HEK293 (cell line): ENCODE measurements at regions not wholly inside any gene's neighbourhood (a gene's known extent, or its start where the extent isn't known, plus 50 kb on each side); places are given as distances from the start of the nearest gene placed in this dataset.

ENCODE experiments used
- CTCF ChIA-PET: fragments of 350-600 bp; formaldehyde crosslinking; extraction: SDS; loops from one replicate; lab custom pipeline; 2021; ENCODE audit warnings: antibody characterized with exemption; lab: Yijun Ruan, JAX
- POLR2A ChIA-PET: fragments of 300-600 bp; formaldehyde crosslinking; extraction: SDS; loops from one replicate; lab custom pipeline; 2020; ENCODE audit warnings: antibody characterized with exemption, inconsistent platforms; lab: Yijun Ruan, JAX
- H3K27ac ChIP-seq: fragments of 200-500 bp; sonication (Bioruptor generic); 2 replicates; pipeline ENCODE4 v1.5.1; 2014; ENCODE audit warnings: low read depth, low read length, control low read depth, inconsistent platforms; ENCODE audit errors: extremely low read depth
- H3K36me3 ChIP-seq, 2 experiments: fragments of 200-500 bp in 1 of 2; sonication (Bioruptor generic) in 1 of 2; 1 replicate in 1 of 2; 2 replicates in 1 of 2; pipeline ENCODE4 v1.5.1; 2014 to 2017; ENCODE audit warnings: inconsistent platforms in 2 of 2, low read length in 2 of 2; ENCODE audit not compliant: control insufficient read depth in 2 of 2, insufficient read depth in 1 of 2
- H3K4me1 ChIP-seq: fragments of 200-500 bp; sonication (Bioruptor generic); 2 replicates; pipeline ENCODE4 v1.5.1; 2014; ENCODE audit warnings: mild to moderate bottlenecking, low read length, inconsistent platforms; ENCODE audit not compliant: control insufficient read depth, insufficient read depth
- H3K4me3 ChIP-seq: 2 replicates; pipeline ENCODE4 v1.5.1; 2011; ENCODE audit warnings: low read depth, mild to moderate bottlenecking, control low read depth, low read length, moderate library complexity
- H3K9me3 ChIP-seq: fragments of 200-500 bp; sonication (Bioruptor generic); 2 replicates; pipeline ENCODE4 v1.5.1; 2014; ENCODE audit warnings: low read depth, low read length, inconsistent platforms; ENCODE audit not compliant: control insufficient read depth, insufficient read depth
- BCL11B ChIP-seq: fragments of 450-650 bp; formaldehyde crosslinking; IDR thresholded peaks from 2 replicates; pipeline ENCODE4 v1.5.1; 2016; ENCODE audit warnings: low read depth, missing biosample characterization, missing genetic modification characterization
- GLI2 ChIP-seq: fragments of 450-650 bp; formaldehyde crosslinking; IDR thresholded peaks from 2 replicates; pipeline ENCODE4; 2017; ENCODE audit warnings: missing biosample characterization, missing genetic modification characterization, low read depth, borderline replicate concordance
- ZBTB20 ChIP-seq: fragments of 450-650 bp; formaldehyde crosslinking; IDR thresholded peaks from 2 replicates; pipeline ENCODE4 v1.5.1; 2016; ENCODE audit warnings: missing biosample characterization, missing genetic modification characterization
- ZBTB8A ChIP-seq: fragments of 450-650 bp; formaldehyde crosslinking; IDR thresholded peaks from 2 replicates; pipeline ENCODE4 v1.5.1; 2016; ENCODE audit warnings: missing biosample characterization, missing genetic modification characterization
- ZEB2 ChIP-seq: fragments of 450-650 bp; formaldehyde crosslinking; IDR thresholded peaks from 2 replicates; pipeline ENCODE4 v1.5.1; 2016; ENCODE audit warnings: missing biosample characterization, missing genetic modification characterization
- ZNF121 ChIP-seq: fragments of 450-650 bp; formaldehyde crosslinking; IDR thresholded peaks from 2 replicates; pipeline ENCODE4 v1.5.1; 2016; ENCODE audit warnings: missing biosample characterization, missing genetic modification characterization
- ZNF155 ChIP-seq: fragments of 450-650 bp; formaldehyde crosslinking; IDR thresholded peaks from 2 replicates; pipeline ENCODE4 v1.5.1; 2016; ENCODE audit warnings: missing biosample characterization, missing genetic modification characterization
- ZNF221 ChIP-seq: fragments of 450-650 bp; formaldehyde crosslinking; IDR thresholded peaks from 2 replicates; pipeline ENCODE4 v1.5.1; 2017; ENCODE audit warnings: missing biosample characterization, missing genetic modification characterization, borderline replicate concordance
- ZNF223 ChIP-seq: fragments of 450-650 bp; formaldehyde crosslinking; IDR thresholded peaks from 2 replicates; pipeline ENCODE4 v1.5.1; 2016; ENCODE audit warnings: missing biosample characterization, missing genetic modification characterization
- ZNF302 ChIP-seq: fragments of 450-650 bp; formaldehyde crosslinking; IDR thresholded peaks from 2 replicates; pipeline ENCODE4 v1.5.1; 2016; ENCODE audit warnings: missing biosample characterization, missing genetic modification characterization, low read depth
- ZNF335 ChIP-seq: fragments of 450-650 bp; formaldehyde crosslinking; conservative IDR thresholded peaks from 2 replicates; pipeline ENCODE4 v1.5.1; 2016; ENCODE audit warnings: missing biosample characterization, missing genetic modification characterization
- ZNF37A ChIP-seq: fragments of 450-650 bp; IDR thresholded peaks from 2 replicates; pipeline ENCODE4 v1.5.1; 2018; ENCODE audit warnings: missing biosample characterization, missing genetic modification characterization
- ZNF473 ChIP-seq: fragments of 450-650 bp; formaldehyde crosslinking; IDR thresholded peaks from 2 replicates; pipeline ENCODE4 v1.5.1; 2017; ENCODE audit warnings: missing biosample characterization, missing genetic modification characterization
- ZNF529 ChIP-seq: fragments of 450-650 bp; formaldehyde crosslinking; IDR thresholded peaks from 2 replicates; pipeline ENCODE4 v1.5.1; 2017; ENCODE audit warnings: missing genetic modification characterization, missing biosample characterization; ENCODE audit not compliant: insufficient replicate concordance
- ZNF549 ChIP-seq: fragments of 450-650 bp; IDR thresholded peaks from 2 replicates; pipeline ENCODE4 v1.5.1; 2018; ENCODE audit warnings: missing biosample characterization, missing genetic modification characterization, mild to moderate bottlenecking, inconsistent platforms, moderate library complexity
- ZNF558 ChIP-seq: fragments of 450-650 bp; formaldehyde crosslinking; IDR thresholded peaks from 2 replicates; pipeline ENCODE4 v1.5.1; 2016; ENCODE audit warnings: missing biosample characterization, missing genetic modification characterization
- ZNF585B ChIP-seq: fragments of 450-650 bp; formaldehyde crosslinking; IDR thresholded peaks from 2 replicates; pipeline ENCODE4 v1.5.1; 2016; ENCODE audit warnings: missing biosample characterization, missing genetic modification characterization
- ZNF76 ChIP-seq: fragments of 450-650 bp; formaldehyde crosslinking; IDR thresholded peaks from 2 replicates; pipeline ENCODE4; 2016; ENCODE audit warnings: low read depth, missing biosample characterization, missing genetic modification characterization, borderline replicate concordance
- ZNF776 ChIP-seq: fragments of 450-650 bp; formaldehyde crosslinking; IDR thresholded peaks from 2 replicates; pipeline ENCODE4 v1.5.0; 2017; ENCODE audit warnings: missing biosample characterization, missing genetic modification characterization, borderline replicate concordance
- ZSCAN16 ChIP-seq: fragments of 450-650 bp; formaldehyde crosslinking; IDR thresholded peaks from 2 replicates; pipeline ENCODE4 v1.5.1; 2016; ENCODE audit warnings: missing biosample characterization, missing genetic modification characterization
- TF ChIP-seq, protein P1 (sequence below): fragments of 450-650 bp; formaldehyde crosslinking; IDR thresholded peaks from 2 replicates; pipeline ENCODE4 v1.5.1; 2016; ENCODE audit warnings: missing biosample characterization, missing genetic modification characterization
- TF ChIP-seq, protein P2 (sequence below): fragments of 450-650 bp; formaldehyde crosslinking; conservative IDR thresholded peaks from 2 replicates; pipeline ENCODE4 v1.5.1; 2016; ENCODE audit warnings: low read depth, missing biosample characterization, missing genetic modification characterization
- TF ChIP-seq, protein P3 (sequence below): fragments of 450-650 bp; formaldehyde crosslinking; optimal IDR thresholded peaks from 2 replicates; pipeline ENCODE3; 2016; ENCODE audit warnings: missing biosample characterization, mild to moderate bottlenecking, missing genetic modification characterization
- TF ChIP-seq, protein P4 (sequence below): fragments of 450-650 bp; formaldehyde crosslinking; IDR thresholded peaks from 2 replicates; pipeline ENCODE4 v1.5.1; 2016; ENCODE audit warnings: missing biosample characterization, missing genetic modification characterization
- TF ChIP-seq, protein P5 (sequence below): fragments of 450-650 bp; formaldehyde crosslinking; IDR thresholded peaks from 2 replicates; pipeline ENCODE4 v1.5.1; 2017; ENCODE audit warnings: missing biosample characterization, mild to moderate bottlenecking, missing genetic modification characterization, moderate library complexity

DNA sequence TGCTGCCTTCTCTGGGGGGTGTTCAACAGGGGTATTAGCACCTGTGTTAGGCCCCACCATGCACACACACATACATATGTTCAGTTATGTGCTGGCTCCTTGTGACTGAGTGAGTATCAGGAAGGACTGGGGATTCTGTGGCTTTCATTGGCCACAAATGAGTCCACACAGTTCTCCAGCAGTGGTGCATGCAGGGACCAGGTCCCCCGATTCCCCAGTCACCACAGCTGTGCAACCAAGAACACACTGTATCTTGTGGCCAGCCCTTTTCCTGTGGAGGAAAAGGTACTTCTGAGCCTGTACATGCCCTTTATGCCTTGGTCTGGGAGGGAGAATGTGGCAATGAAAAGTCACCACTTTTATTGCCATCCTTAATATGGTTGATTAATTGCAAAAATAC, 74.9 kb upstream of the KLF7 start:
- Histone ChIP-seq H3K4me3 (no peak overlapping the region), H3K36me3 (no peaks in the 10 kb centered on the region), H3K4me1 (no peaks in the 10 kb centered on the region; the same call in 1 of the 2 replicates), H3K27ac (no peak overlapping the region), H3K9me3 (no peaks in the 10 kb centered on the region)
- ChIA-PET CTCF (interaction anchor here (0.5 to 0.7 kb wide), 2 partner anchors 14 to 102 kb away, joined by 3 read pairs; no protein-coding TSS in a partner anchor), POLR2A (interaction anchor here (0.6 kb wide), 1 partner anchor 1142 kb away, joined by 3 read pairs; no protein-coding TSS in a partner anchor)
- TF ChIP-seq ZNF558 (tag by site-specific recombination) (no peak), ZNF529 (tag by site-specific recombination) (no peak), ZEB2 (tag by site-specific recombination) (no peak), ZNF585B (tag by site-specific recombination) (no peak), ZNF302 (tag by site-specific recombination) (no peak), ZNF335 (tag by site-specific recombination) (no peak), ZSCAN16 (no peak), ZBTB8A (tag by site-specific recombination) (no peak), ZNF37A (tag by site-specific recombination) (no peak), ZNF223 (no peak), ZNF76 (tag by site-specific recombination) (no peak), ZNF221 (tag by site-specific recombination) (no peak), ZBTB20 (tag by site-specific recombination) (no peak), ZNF776 (tag by site-specific recombination) (no peak), GLI2 (tag by site-specific recombination) (no peak)
- TF ChIP-seq, protein P1, sequence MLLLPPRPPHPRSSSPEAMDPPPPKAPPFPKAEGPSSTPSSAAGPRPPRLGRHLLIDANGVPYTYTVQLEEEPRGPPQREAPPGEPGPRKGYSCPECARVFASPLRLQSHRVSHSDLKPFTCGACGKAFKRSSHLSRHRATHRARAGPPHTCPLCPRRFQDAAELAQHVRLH (tag by site-specific recombination), result no peak
- TF ChIP-seq, protein P2, sequence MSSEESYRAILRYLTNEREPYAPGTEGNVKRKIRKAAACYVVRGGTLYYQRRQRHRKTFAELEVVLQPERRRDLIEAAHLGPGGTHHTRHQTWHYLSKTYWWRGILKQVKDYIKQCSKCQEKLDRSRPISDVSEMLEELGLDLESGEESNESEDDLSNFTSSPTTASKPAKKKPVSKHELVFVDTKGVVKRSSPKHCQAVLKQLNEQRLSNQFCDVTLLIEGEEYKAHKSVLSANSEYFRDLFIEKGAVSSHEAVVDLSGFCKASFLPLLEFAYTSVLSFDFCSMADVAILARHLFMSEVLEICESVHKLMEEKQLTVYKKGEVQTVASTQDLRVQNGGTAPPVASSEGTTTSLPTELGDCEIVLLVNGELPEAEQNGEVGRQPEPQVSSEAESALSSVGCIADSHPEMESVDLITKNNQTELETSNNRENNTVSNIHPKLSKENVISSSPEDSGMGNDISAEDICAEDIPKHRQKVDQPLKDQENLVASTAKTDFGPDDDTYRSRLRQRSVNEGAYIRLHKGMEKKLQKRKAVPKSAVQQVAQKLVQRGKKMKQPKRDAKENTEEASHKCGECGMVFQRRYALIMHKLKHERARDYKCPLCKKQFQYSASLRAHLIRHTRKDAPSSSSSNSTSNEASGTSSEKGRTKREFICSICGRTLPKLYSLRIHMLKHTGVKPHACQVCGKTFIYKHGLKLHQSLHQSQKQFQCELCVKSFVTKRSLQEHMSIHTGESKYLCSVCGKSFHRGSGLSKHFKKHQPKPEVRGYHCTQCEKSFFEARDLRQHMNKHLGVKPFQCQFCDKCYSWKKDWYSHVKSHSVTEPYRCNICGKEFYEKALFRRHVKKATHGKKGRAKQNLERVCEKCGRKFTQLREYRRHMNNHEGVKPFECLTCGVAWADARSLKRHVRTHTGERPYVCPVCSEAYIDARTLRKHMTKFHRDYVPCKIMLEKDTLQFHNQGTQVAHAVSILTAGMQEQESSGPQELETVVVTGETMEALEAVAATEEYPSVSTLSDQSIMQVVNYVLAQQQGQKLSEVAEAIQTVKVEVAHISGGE (tag by site-specific recombination), result no peak
- TF ChIP-seq, protein P3, sequence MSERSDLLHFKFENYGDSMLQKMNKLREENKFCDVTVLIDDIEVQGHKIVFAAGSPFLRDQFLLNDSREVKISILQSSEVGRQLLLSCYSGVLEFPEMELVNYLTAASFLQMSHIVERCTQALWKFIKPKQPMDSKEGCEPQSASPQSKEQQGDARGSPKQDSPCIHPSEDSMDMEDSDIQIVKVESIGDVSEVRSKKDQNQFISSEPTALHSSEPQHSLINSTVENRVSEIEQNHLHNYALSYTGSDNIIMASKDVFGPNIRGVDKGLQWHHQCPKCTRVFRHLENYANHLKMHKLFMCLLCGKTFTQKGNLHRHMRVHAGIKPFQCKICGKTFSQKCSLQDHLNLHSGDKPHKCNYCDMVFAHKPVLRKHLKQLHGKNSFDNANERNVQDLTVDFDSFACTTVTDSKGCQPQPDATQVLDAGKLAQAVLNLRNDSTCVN (tag by site-specific recombination), result no peak
- TF ChIP-seq, protein P4, sequence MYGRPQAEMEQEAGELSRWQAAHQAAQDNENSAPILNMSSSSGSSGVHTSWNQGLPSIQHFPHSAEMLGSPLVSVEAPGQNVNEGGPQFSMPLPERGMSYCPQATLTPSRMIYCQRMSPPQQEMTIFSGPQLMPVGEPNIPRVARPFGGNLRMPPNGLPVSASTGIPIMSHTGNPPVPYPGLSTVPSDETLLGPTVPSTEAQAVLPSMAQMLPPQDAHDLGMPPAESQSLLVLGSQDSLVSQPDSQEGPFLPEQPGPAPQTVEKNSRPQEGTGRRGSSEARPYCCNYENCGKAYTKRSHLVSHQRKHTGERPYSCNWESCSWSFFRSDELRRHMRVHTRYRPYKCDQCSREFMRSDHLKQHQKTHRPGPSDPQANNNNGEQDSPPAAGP (tag by site-specific recombination), result no peak

DNA sequence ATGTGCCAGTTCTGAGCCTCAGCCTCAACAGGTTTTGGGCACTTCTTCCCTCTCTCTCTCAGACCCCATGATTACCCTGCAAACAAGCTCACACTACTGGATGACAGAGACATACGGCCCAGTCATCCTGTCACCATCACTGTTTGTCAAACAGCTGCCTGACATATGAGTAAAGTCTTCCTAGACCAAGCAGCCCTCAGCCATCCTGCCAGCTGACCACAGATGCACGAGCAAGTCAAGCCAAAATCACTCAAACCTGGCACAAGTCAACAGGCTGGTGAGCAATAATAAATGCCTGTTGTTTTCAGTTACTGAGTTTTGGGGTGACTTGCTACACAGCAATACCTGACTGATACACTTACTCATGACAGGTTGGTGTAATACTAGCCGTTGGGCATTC, 75.5 kb upstream of the KLF7 start:
- H3K36me3 ChIP-seq, result no peaks in the 10 kb centered on the region
- TF ChIP-seq, protein P5, sequence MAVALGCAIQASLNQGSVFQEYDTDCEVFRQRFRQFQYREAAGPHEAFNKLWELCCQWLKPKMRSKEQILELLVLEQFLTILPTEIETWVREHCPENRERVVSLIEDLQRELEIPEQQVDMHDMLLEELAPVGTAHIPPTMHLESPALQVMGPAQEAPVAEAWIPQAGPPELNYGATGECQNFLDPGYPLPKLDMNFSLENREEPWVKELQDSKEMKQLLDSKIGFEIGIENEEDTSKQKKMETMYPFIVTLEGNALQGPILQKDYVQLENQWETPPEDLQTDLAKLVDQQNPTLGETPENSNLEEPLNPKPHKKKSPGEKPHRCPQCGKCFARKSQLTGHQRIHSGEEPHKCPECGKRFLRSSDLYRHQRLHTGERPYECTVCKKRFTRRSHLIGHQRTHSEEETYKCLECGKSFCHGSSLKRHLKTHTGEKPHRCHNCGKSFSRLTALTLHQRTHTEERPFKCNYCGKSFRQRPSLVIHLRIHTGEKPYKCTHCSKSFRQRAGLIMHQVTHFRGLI (tag by site-specific recombination), result no peak
- TF ChIP-seq ZNF473 (tag by site-specific recombination) (no peak), ZSCAN16 (no peak), ZNF776 (tag by site-specific recombination) (no peak), ZNF549 (no peak), ZNF155 (no peak), BCL11B (tag by site-specific recombination) (no peak), ZNF121 (tag by site-specific recombination) (no peak)
- H3K9me3 ChIP-seq, result no peaks in the 10 kb centered on the region
- ChIA-PET POLR2A (no interaction called here), CTCF (no interaction called here)
- H3K4me3 ChIP-seq, result no peak overlapping the region
- no peak overlapping the region for H3K27ac ChIP-seq
- no peaks in the 10 kb centered on the region for H3K4me1 ChIP-seq
